NCI-H1694 (cell line): ENCODE measurements at regions not wholly inside any gene's neighbourhood (a gene's known extent, or its start where the extent isn't known, plus 50 kb on each side); places are given as distances from the start of the nearest gene placed in this dataset.

Experiments
- DNase-seq: peaks from one replicate; lab custom pipeline; 2025; lab: John Stamatoyannopoulos, UW

GRCh38 chr5:136811086-136811485 is 445.7 kb upstream of the TRPC7 start:
- no peak for DNase-seq

DNA sequence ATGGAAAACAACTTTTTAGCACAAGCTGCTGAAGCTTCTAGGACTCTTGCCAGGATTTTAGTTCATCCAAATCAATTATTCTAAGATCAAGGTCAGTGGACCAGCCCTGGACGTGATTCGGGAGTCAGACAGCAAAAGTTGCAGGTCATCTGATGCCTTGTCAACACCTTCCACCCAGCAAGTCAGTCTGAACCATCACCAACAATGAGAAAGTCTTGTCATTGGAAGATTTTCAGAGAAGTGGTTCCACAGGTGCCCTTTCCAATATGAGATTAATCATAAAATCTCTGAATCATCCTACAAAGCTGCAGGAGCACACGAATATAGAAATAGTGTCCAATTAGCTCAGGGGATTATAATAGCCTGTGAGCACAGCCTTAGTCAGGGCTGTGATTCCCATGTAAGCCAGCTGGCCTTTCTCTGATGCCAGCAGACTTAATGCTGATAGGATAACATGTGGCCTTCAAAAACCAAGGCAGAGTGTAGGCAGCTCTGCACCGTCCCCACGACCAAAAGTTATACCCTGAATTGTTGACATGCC is 445.0 kb upstream of the TRPC7 start:
- DNase-seq = no peak

DNA sequence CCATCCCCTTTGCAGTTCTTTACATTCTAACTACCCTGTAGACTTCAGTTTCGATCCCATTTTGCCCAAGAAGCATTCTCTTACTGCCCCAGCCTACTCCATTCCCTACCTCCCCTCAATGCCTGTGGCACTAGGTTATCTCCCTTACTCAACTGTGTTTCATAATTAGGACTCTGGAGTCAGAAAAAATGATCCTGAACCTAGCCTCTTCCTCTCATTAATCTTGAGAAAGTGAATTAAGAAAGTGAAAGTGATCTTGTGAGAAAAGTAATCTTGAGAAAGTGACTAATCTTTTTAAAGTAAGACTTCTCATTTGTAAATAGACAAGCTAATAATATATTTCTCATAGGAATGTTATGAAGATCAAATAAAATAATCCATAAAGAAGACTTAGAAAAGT is 444.0 kb upstream of the TRPC7 start:
- DNase-seq = no peak

- DNase-seq = no peak
Observed at GRCh38 chr5:136808756-136809155, 443.4 kb upstream of the TRPC7 start.

DNA sequence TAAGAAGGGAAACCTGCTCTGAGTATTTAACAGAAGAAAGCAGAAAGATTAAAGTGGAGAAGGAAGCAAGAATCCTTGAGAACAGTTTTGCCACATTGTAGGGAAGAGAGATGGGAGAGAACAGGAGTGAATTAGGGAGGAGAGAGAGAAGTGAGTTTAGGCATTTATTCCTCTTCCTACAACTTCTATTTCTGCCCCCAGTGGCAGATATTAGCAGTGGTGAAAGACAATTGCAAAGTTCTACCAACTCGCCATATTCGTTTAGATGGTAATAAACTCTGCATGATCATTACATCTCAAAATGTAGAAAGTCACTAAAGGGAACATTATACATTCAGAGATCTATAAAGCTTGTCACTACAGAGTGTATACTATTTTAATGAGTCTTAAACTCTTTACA is 440.1 kb upstream of the TRPC7 start:
- DNase-seq = no peak

- peak; percentile 42 for DNase-seq
Observed at GRCh38 chr5:136802383-136802782, 437.0 kb upstream of the TRPC7 start.

DNA sequence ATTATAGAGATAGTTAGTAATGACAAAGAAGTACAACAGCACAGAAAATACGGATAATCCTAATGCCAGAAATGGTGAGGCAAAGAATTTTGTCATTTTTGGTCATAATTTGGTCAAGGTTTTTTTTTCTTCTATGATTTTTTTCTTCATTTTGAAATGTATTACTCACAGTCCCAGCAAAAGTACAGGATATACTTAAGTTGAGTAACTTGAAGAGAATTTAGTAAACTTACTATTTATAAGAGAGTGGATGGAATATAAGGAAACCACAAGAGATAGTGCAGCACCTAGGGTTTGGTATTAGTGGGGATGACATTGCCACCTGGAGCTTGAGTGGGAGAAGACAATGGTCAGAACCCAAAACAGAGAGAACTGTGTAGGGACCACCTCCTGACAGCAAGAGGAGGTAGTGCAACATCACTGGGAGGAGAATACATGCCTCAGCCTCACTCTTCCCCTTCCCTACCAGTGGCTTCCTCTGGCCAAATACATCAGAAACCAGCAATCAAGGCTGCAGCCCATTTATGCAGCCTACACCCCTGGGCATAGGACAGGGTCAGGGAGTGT is 434.5 kb upstream of the TRPC7 start:
- DNase-seq = no peak

DNA sequence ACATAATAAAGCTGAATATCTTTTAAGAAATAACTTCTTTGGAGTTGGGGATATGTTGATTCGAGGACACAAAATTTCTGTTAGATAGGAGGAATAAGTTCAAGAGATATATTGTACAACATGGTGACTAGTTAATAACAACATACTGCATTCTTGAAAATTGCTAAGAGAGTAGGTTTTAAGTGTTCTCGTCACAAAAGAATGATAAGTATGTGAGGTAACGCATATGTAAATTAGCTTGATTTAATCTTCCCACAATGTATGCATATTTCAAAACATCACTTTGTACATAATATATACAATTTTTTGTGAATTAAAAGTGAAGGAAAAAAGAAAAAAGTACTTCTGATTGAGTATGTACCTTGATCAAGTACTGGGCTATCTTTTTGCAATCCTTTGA is 428.0 kb upstream of the TRPC7 start:
- no peak for DNase-seq

- DNase-seq = no peak
Observed at GRCh38 chr5:136781464-136781863, 416.1 kb upstream of the TRPC7 start.

GRCh38 chr5:136780518-136780917 is 415.2 kb upstream of the TRPC7 start:
- no peak for DNase-seq

- no peak for DNase-seq
Observed at GRCh38 chr5:136776022-136776927, 410.9 kb upstream of the TRPC7 start.

DNA sequence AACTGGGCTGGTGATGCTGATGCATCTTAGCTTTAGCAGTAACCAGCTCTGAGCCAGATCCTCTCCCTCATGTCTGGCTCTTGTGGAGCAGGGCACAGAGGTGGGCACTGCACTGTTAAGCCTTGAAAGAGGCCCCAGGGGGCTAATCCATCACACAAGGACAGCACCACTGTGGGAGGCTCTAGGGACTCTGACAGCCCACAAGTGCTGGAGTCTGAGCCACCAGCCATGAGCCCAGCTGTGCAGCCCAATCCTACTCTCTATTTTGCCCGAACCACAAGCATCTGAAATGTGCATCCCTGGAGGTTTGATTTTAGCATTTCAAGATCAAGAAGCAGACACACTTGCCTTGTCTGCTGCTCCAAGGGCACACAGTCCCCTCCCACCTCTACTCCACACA is 407.1 kb upstream of the TRPC7 start:
- DNase-seq = no peak

GRCh38 chr5:136769900-136770684 is 404.7 kb upstream of the TRPC7 start:
- DNase-seq = peak; percentile 50

DNA sequence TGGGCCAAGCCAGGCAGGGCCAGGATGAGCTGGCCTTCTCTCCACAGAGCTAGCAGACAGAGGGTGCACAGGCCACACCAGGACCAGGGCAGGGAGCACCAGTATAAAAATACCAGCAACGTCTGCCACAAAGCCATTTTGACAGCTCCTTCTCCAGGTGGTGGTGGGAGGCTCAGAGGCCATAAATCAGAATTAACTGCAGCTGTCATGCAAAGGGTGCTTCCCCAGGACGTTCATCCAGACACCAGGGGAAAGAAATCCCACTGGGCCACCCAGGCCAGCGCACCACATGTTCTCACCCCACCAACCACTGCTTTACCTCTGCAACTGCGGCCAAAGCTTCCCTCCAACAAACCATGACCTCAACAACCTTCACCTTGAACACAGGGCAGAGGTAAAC is 403.7 kb upstream of the TRPC7 start:
- no peak for DNase-seq

GRCh38 chr5:136768457-136768856 is 403.1 kb upstream of the TRPC7 start:
- DNase-seq = no peak

- no peak for DNase-seq
Observed at GRCh38 chr5:136766456-136766855, 401.1 kb upstream of the TRPC7 start.

DNA sequence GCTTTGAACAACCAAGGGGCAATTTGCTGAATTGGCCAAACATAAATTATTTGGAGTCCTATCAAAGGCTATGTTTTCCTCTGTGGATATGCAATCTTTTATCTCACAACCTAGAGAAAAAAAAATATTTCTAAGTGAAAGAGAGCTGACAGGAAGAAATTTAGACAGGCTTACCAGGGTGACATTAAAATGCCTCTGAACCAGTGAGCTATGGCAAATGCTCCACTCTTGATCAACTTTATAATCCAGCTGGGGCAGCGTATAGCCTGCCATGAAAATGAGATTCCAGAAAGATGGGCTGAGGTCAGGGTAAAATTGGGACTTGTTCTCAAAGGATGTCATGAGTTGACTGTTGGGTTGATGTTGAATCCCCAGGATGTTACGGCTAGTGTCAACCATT is 399.3 kb upstream of the TRPC7 start:
- no peak for DNase-seq

GRCh38 chr5:136763548-136763947 is 398.2 kb upstream of the TRPC7 start:
- DNase-seq = no peak

GRCh38 chr5:136754216-136754615 is 388.9 kb upstream of the TRPC7 start:
- DNase-seq = no peak

DNA sequence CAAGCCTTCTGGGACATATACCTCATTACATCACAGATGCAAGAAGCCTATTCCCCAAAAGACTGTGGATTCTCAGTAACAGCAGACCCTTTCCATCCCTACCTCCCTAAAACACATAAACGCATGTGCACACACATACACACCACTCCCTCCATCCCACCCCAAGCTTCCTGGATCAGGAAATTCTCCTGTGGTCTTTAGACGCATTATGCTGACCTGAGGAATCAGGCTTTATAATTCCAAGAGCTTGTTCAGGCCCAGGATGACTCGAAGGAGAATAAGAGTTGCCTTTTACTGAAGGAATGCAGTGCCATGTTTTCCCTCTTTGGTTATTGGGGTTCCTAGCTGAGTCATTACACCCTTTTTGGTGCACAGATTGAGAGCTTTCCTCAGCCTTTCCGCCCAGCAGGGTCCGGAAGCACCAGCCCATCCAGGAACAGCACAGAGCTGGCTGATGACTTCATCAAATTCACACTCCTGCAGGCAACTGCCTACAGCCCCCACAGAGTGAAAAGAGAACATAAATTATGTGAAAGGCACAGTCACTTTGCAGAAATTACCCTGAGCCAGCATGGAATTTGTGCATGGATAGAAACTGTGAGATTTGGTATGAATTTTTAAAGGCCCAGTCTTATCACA is 385.0 kb upstream of the TRPC7 start:
- no peak for DNase-seq

GRCh38 chr5:136749016-136749415 is 383.7 kb upstream of the TRPC7 start:
- no peak for DNase-seq

GRCh38 chr5:136743052-136743451 is 377.7 kb upstream of the TRPC7 start:
- DNase-seq = no peak
